ENCODE measurements at regions not wholly inside any gene's neighbourhood (a gene's known extent, or its start where the extent isn't known, plus 50 kb on each side); places are given as distances from the start of the nearest gene placed in this dataset.

GRCh38 chr6:40915165-40915564 lies 123.9 kb downstream of the UNC5CL start:
- Histone ChIP-seq H3K9me2 (ENCODE audit: insufficient read depth) (no peaks in the 10 kb centered on the region), H3K9me3 (ENCODE audit: insufficient read depth, low read depth) (no peaks in the 10 kb centered on the region), H3K4me2 (no peak overlapping the region), H3K27ac (no peak overlapping the region), H3K36me3 (ENCODE audit: low read depth) (no peaks in the 10 kb centered on the region), H3K27me3 (ENCODE audit: insufficient read depth, low read depth) (no peaks in the 10 kb centered on the region), H3F3A (ENCODE audit: insufficient read depth, low read depth) (no peaks in the 10 kb centered on the region), H3K4me1 (replicated peaks; ENCODE audit: insufficient read depth) (no peaks in the 10 kb centered on the region), H3K79me2 (ENCODE audit: low read depth) (no peaks in the 10 kb centered on the region), H2AFZ (no peak overlapping the region), H3K4me3 (no peak overlapping the region), H4K20me1 (ENCODE audit: insufficient read depth) (no peaks in the 10 kb centered on the region)
- DNase-seq: no peak
- BruUV-seq (replicated peaks): no TSS peak
- ChIA-PET CTCF (no interaction called here), POLR2A (ENCODE audit: unreplicated experiment) (interaction anchor here (0.6 kb wide), 1 partner anchor 95 kb away, joined by 3 read pairs; no protein-coding TSS in a partner anchor)
- no peak for TF ChIP-seq EZH2 (IDR thresholded peaks at IDR 0.05; ENCODE audit: low read depth)
- no peak for TF ChIP-seq CTCF (conservative IDR thresholded peaks at IDR 0.05)
- intact Hi-C loops (cut with micrococcal nuclease; ENCODE audit: unreplicated experiment): no loop called here

GRCh38 chr6:40914005-40914404 lies 125.0 kb downstream of the UNC5CL start:
- no peak for TF ChIP-seq CTCF (conservative IDR thresholded peaks at IDR 0.05)
- TF ChIP-seq EZH2 (IDR thresholded peaks at IDR 0.05; ENCODE audit: low read depth): no peak
- H3F3A ChIP-seq (ENCODE audit: insufficient read depth, low read depth): no peaks in the 10 kb centered on the region
- ChIA-PET CTCF (no interaction called here), POLR2A (ENCODE audit: unreplicated experiment) (no interaction called here)
- no peak for DNase-seq
- H3K4me3 ChIP-seq: no peak overlapping the region
- no peaks in the 10 kb centered on the region for H3K4me1 ChIP-seq (replicated peaks; ENCODE audit: insufficient read depth)
- no peaks in the 10 kb centered on the region for H3K79me2 ChIP-seq (ENCODE audit: low read depth)
- H3K9me2 ChIP-seq (ENCODE audit: insufficient read depth): no peaks in the 10 kb centered on the region
- H3K36me3 ChIP-seq (ENCODE audit: low read depth): no peaks in the 10 kb centered on the region
- no TSS peak for BruUV-seq (replicated peaks)
- no peaks in the 10 kb centered on the region for H4K20me1 ChIP-seq (ENCODE audit: insufficient read depth)
- no peaks in the 10 kb centered on the region for H3K27me3 ChIP-seq (ENCODE audit: insufficient read depth, low read depth)
- no peak overlapping the region for H2AFZ ChIP-seq
- H3K27ac ChIP-seq: no peak overlapping the region
- intact Hi-C loops (cut with micrococcal nuclease; ENCODE audit: unreplicated experiment): no loop called here
- no peak overlapping the region for H3K4me2 ChIP-seq
- H3K9me3 ChIP-seq (ENCODE audit: insufficient read depth, low read depth): no peaks in the 10 kb centered on the region

- Histone ChIP-seq H4K20me1 (ENCODE audit: insufficient read depth) (no peaks in the 10 kb centered on the region), H3K36me3 (ENCODE audit: low read depth) (no peaks in the 10 kb centered on the region)
- intact Hi-C loops (cut with micrococcal nuclease; ENCODE audit: unreplicated experiment): no loop called here
These were observed 126.7 kb downstream of the UNC5CL start for GRCh38 chr6:40912158-40912946.

More at GRCh38 chr6:40912158-40912946, 126.7 kb downstream of the UNC5CL start:
- Histone ChIP-seq H3K4me2 (no peak overlapping the region), H3K4me3 (no peak overlapping the region), H3F3A (ENCODE audit: insufficient read depth, low read depth) (peaks cover 8% of the 10 kb centered on the region; the same call in 1 of the 2 replicates), H2AFZ (no peak overlapping the region), H3K27ac (no peak overlapping the region), H3K9me3 (ENCODE audit: insufficient read depth, low read depth) (no peaks in the 10 kb centered on the region), H3K4me1 (replicated peaks; ENCODE audit: insufficient read depth) (peaks cover 12% of the 10 kb centered on the region), H3K79me2 (ENCODE audit: low read depth) (no peaks in the 10 kb centered on the region), H3K27me3 (ENCODE audit: insufficient read depth, low read depth) (no peaks in the 10 kb centered on the region), H3K9me2 (ENCODE audit: insufficient read depth) (no peaks in the 10 kb centered on the region)
- TF ChIP-seq EZH2 (IDR thresholded peaks at IDR 0.05; ENCODE audit: low read depth) (no peak), CTCF (conservative IDR thresholded peaks at IDR 0.05) (peak; percentile 44)
- DNase-seq: peak in 1 of 2 experiments; percentile 18
- ChIA-PET POLR2A (ENCODE audit: unreplicated experiment) (interaction anchor here (0.7 kb wide), 1 partner anchor 13 kb away, joined by 3 read pairs; no protein-coding TSS in a partner anchor), CTCF (interaction anchor here (1.5 kb wide), 1 partner anchor 87 kb away, joined by 5 read pairs; no protein-coding TSS in a partner anchor)
- no TSS peak for BruUV-seq (replicated peaks)

Measured in PC-9 (cell line).